ENCODE measurements at regions not wholly inside any gene's neighbourhood (a gene's known extent, or its start where the extent isn't known, plus 50 kb on each side); places are given as distances from the start of the nearest gene placed in this dataset.
"Not testable (repeated sequence)": the region's sequence is repeated elsewhere in the genome, so short reads cannot be mapped to it uniquely, and the experiment has no call there.

GRCh38 chr5:85920984-85921383 is 696.8 kb upstream of the COX7C start:
- no peak for DNase-seq (ENCODE audit: extremely low read depth in 1 of 11, low read depth in 9 of 11, low spot score in 4 of 11)

- DNase-seq (ENCODE audit: extremely low read depth in 1 of 11, low read depth in 9 of 11, low spot score in 4 of 11) = no peak
Observed at GRCh38 chr5:85921590-85921989, 696.2 kb upstream of the COX7C start.

GRCh38 chr5:85927632-85928031 is 690.1 kb upstream of the COX7C start:
- DNase-seq (ENCODE audit: extremely low read depth in 1 of 11, low read depth in 9 of 11, low spot score in 4 of 11) = no peak

- no peak for DNase-seq (ENCODE audit: extremely low read depth in 1 of 11, low read depth in 9 of 11, low spot score in 4 of 11)
Observed at GRCh38 chr5:85929713-85930112, 688.0 kb upstream of the COX7C start.

- no peak for DNase-seq (ENCODE audit: extremely low read depth in 1 of 11, low read depth in 9 of 11, low spot score in 4 of 11)
Observed at GRCh38 chr5:85931220-85931619, 686.5 kb upstream of the COX7C start.

- no peak for DNase-seq (ENCODE audit: extremely low read depth in 1 of 11, low read depth in 9 of 11, low spot score in 4 of 11)
Observed at GRCh38 chr5:85938201-85938600, 679.5 kb upstream of the COX7C start.

- no peak for DNase-seq (ENCODE audit: extremely low read depth in 1 of 11, low read depth in 9 of 11, low spot score in 4 of 11)
Observed at GRCh38 chr5:85951707-85952210, 666.0 kb upstream of the COX7C start.

- no peak for DNase-seq (ENCODE audit: extremely low read depth in 1 of 11, low read depth in 9 of 11, low spot score in 4 of 11)
Observed at GRCh38 chr5:85952680-85953079, 665.1 kb upstream of the COX7C start.

- DNase-seq (ENCODE audit: extremely low read depth in 1 of 11, low read depth in 9 of 11, low spot score in 4 of 11) = no peak
Observed at GRCh38 chr5:85967681-85968080, 650.1 kb upstream of the COX7C start.

- DNase-seq (ENCODE audit: extremely low read depth in 1 of 11, low read depth in 9 of 11, low spot score in 4 of 11) = no peak
Observed at GRCh38 chr5:85972539-85972938, 645.2 kb upstream of the COX7C start.

GRCh38 chr5:85985167-85985566 is 632.6 kb upstream of the COX7C start:
- DNase-seq (ENCODE audit: extremely low read depth in 1 of 11, low read depth in 9 of 11, low spot score in 4 of 11) = no peak

GRCh38 chr5:85990998-85991397 is 626.7 kb upstream of the COX7C start:
- DNase-seq (ENCODE audit: extremely low read depth in 1 of 11, low read depth in 9 of 11, low spot score in 4 of 11) = no peak

- DNase-seq (ENCODE audit: extremely low read depth in 1 of 11, low read depth in 9 of 11, low spot score in 4 of 11) = not testable (repeated sequence)
Observed at GRCh38 chr5:85994653-85995052, 623.1 kb upstream of the COX7C start.

- DNase-seq (ENCODE audit: extremely low read depth in 1 of 11, low read depth in 9 of 11, low spot score in 4 of 11) = no peak
Observed at GRCh38 chr5:85998656-85999055, 619.1 kb upstream of the COX7C start.

- no peak for DNase-seq (ENCODE audit: extremely low read depth in 1 of 11, low read depth in 9 of 11, low spot score in 4 of 11)
Observed at GRCh38 chr5:86008293-86008692, 609.4 kb upstream of the COX7C start.

GRCh38 chr5:86008704-86009103 is 609.0 kb upstream of the COX7C start:
- DNase-seq (ENCODE audit: extremely low read depth in 1 of 11, low read depth in 9 of 11, low spot score in 4 of 11) = no peak

GRCh38 chr5:86011937-86012336 is 605.8 kb upstream of the COX7C start:
- no peak for DNase-seq (ENCODE audit: extremely low read depth in 1 of 11, low read depth in 9 of 11, low spot score in 4 of 11)

- no peak for DNase-seq (ENCODE audit: extremely low read depth in 1 of 11, low read depth in 9 of 11, low spot score in 4 of 11)
Observed at GRCh38 chr5:86029308-86029707, 588.4 kb upstream of the COX7C start.

GRCh38 chr5:86030753-86031152 is 587.0 kb upstream of the COX7C start:
- no peak for DNase-seq (ENCODE audit: extremely low read depth in 1 of 11, low read depth in 9 of 11, low spot score in 4 of 11)

GRCh38 chr5:86038566-86038965 is 579.2 kb upstream of the COX7C start:
- DNase-seq (ENCODE audit: extremely low read depth in 1 of 11, low read depth in 9 of 11, low spot score in 4 of 11) = no peak

- DNase-seq (ENCODE audit: extremely low read depth in 1 of 11, low read depth in 9 of 11, low spot score in 4 of 11) = no peak
Observed at GRCh38 chr5:86039351-86039750, 578.4 kb upstream of the COX7C start.

GRCh38 chr5:86070719-86071118 is 547.0 kb upstream of the COX7C start:
- DNase-seq (ENCODE audit: extremely low read depth in 1 of 11, low read depth in 9 of 11, low spot score in 4 of 11) = no peak

Data from renal cortex interstitium (tissue), 11 donors.